HG03457 (cell line): ENCODE measurements at regions not wholly inside any gene's neighbourhood (a gene's known extent, or its start where the extent isn't known, plus 50 kb on each side); places are given as distances from the start of the nearest gene placed in this dataset.

ENCODE experiments used
- ATAC-seq: cut with Tn5 transposase; IDR thresholded peaks from one replicate; pipeline ENCODE4 v1.9.1; 2021; ENCODE audit warnings: moderate number of reproducible peaks; ENCODE audit not compliant: unreplicated experiment

DNA sequence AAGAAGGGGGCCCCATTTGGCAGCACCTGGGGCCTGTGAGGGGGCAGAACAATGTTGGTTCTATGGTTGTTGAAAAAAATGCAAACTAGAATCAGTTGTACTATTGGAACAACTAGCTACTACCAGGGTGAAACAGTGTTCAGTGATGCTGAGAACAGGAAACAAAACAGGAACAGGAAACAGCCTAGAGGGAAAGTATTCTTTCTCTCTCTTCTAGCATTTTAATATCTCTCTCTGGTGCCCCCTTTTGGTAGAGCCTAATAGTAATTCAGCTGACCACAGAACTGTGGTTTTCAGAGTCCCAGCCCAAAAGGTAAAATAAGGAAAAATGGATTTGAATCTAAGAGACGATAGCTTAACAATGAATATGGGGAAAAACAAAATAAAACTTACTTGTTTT lies 138.0 kb upstream of the KCNN2 start:
- no peak for ATAC-seq

- ATAC-seq, result no peak
Measured at GRCh38 chr5:114237766-114238165, 124.1 kb upstream of the KCNN2 start.

GRCh38 chr5:114238771-114239313 lies 123.0 kb upstream of the KCNN2 start:
- ATAC-seq, result no peak

- ATAC-seq, result no peak
Measured at GRCh38 chr5:114243281-114243971, 118.4 kb upstream of the KCNN2 start.

- ATAC-seq, result no peak
Measured at GRCh38 chr5:114243972-114244317, 117.9 kb upstream of the KCNN2 start.

DNA sequence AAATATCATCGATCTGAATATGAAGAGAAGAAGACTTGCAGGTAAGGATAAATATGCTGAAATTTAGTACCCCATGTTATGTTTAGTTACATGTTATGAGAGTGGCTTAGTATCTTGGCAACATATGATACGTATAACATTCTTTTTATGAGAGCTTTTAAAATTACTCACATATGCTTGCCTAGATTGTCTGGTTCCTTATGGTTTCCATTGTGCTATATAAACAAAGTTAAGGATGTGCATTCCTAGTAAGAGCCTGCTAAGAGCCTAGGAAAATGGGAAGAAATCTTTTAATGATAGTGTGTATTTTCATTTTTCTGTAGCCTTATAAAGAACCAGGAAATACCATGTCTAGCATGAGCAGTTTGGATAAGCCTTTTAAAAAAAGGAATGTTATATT lies 112.0 kb upstream of the KCNN2 start:
- no peak for ATAC-seq

GRCh38 chr5:114250536-114250935 lies 111.3 kb upstream of the KCNN2 start:
- ATAC-seq, result no peak

GRCh38 chr5:114252226-114252625 lies 109.6 kb upstream of the KCNN2 start:
- ATAC-seq, result no peak

GRCh38 chr5:114255260-114255659 lies 106.6 kb upstream of the KCNN2 start:
- ATAC-seq, result no peak

DNA sequence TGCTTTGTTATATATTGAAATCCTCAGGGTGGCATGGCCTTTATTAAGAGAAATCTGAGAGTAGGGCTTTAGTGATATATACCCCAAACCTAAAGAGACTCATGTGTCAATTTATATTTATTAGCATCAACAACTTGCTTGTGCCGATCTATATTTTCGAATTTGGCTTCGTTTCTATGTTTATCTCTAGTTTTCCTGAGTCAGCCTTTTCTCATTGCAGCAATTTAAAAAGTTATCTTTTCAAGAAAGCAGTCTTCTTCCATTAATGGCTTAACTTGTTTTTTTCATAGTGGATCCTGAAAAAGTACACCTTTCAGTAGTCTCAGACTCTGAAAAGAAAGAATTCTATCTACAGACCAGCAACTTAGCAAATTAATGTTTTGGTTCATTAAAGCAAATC lies 99.9 kb upstream of the KCNN2 start:
- no peak for ATAC-seq

GRCh38 chr5:114265432-114266060 lies 96.3 kb upstream of the KCNN2 start:
- ATAC-seq, result no peak

- no peak for ATAC-seq
Measured at GRCh38 chr5:114266374-114266773, 95.5 kb upstream of the KCNN2 start.

GRCh38 chr5:114296191-114296590 lies 65.7 kb upstream of the KCNN2 start:
- ATAC-seq, result no peak

DNA sequence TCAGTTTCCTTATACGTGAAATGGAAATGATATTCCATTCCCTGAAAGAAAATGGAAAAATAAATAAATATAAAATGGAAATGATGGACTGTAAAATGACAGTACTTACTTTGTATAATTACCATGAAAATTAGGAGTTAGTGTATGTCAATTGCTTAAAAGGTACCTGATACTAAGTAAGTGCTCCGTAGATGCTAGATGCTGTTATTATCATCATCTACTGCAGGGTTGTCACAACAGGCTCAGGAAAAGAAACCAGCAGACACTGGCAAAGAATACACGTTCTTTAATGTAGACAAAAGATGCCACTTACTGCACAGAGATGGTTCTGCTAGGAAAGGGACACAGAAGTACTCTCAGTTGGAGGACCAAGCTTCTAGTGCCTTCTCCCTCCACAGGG lies 64.0 kb upstream of the KCNN2 start:
- ATAC-seq, result no peak

GRCh38 chr5:114305402-114306207 lies 56.3 kb upstream of the KCNN2 start:
- ATAC-seq, result no peak

DNA sequence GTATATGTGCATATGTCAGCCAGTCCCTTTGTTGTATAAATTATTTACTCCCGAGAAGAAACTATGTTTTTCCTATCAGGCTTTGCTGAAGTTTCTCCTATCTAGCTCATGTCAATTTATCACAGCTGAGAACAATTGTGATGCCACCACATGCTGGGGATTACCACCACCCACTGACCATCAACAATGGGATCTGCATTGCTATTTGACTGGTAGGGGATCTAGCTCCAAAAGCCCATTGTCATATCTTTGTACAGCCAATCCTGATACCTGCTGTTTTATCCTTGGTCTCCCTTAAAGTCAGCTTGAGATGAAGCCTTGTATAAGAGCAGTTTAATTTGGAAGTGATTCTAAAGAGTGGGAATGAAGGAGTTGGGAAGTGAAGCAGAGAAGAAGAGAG lies 53.9 kb upstream of the KCNN2 start:
- no peak for ATAC-seq

- ATAC-seq, result no peak
Measured at GRCh38 chr5:114308508-114308907, 53.4 kb upstream of the KCNN2 start.

DNA sequence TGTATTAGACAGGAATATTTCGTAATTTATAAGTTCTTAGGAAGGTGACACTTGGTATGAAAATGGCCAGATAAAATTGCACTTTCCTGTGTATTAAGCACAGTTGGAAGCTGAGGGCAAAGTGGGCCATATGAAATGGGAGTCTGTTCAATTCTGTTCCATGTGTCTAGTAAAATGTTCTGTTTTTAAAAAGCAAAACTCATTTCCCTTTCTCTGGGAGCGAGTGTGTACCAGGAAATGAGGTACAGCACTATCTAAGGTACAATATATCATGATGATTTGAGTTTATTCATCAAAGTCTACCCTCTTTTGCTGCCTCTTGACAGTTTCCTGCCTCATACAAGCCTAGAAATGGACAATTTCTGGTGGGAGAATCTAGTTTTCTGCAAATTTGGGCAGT lies 51.2 kb upstream of the KCNN2 start:
- no peak for ATAC-seq

- no peak for ATAC-seq
Measured at GRCh38 chr5:114311281-114311680, 50.6 kb upstream of the KCNN2 start.

GRCh38 chr5:114311968-114312367 lies 49.9 kb upstream of the KCNN2 start:
- ATAC-seq, result no peak
